SK-N-SH (cell line): ENCODE measurements at regions not wholly inside any gene's neighbourhood (a gene's known extent, or its start where the extent isn't known, plus 50 kb on each side); places are given as distances from the start of the nearest gene placed in this dataset.

ENCODE experiments used
- CTCF ChIA-PET: fragments of 300-600, 350-600 bp; formaldehyde crosslinking; extraction: SDS; loops from one replicate; lab custom pipeline; 2021; lab: Yijun Ruan, JAX
- POLR2A ChIA-PET: fragments of 350-600 bp; sonication (Branson Sonifier 250); formaldehyde crosslinking; extraction: SDS; loops from one replicate; lab custom pipeline; 2020; ENCODE audit warnings: antibody characterized with exemption, inconsistent platforms; lab: Yijun Ruan, JAX
- DNase-seq: peaks from one replicate; pipeline ENCODE4 v3.0.0; 2012
- H2AFZ ChIP-seq: fragments of 200-600 bp; sonication (generic); 2 replicates; pipeline ENCODE4 v1.8.1; 2016; ENCODE audit warnings: antibody characterized with exemption, mild to moderate bottlenecking, low read depth
- H3F3A ChIP-seq: fragments of 200-600 bp; sonication (generic); replicated peaks from 2 replicates; pipeline ENCODE3; 2016; ENCODE audit warnings: antibody characterized with exemption, mild to moderate bottlenecking; ENCODE audit not compliant: insufficient read depth
- H3K27ac ChIP-seq, 2 experiments: fragments of 200-500 bp in 1 of 2; fragments of 200-600 bp in 1 of 2; sonication (Bioruptor generic) in 1 of 2; sonication (generic), shearing (Covaris generic) in 1 of 2; 2 replicates each; pipeline versions ENCODE4 v1.5.1 to v1.6.1; 2014 to 2016; ENCODE audit warnings: low read depth in 2 of 2, inconsistent platforms in 1 of 2, low read length in 1 of 2, mild to moderate bottlenecking in 1 of 2, mixed read lengths in 1 of 2
- H3K27me3 ChIP-seq: fragments of 200-600 bp; sonication (generic), shearing (Covaris generic); 2 replicates; pipeline ENCODE4 v1.6.1; 2016; ENCODE audit warnings: mixed run types; ENCODE audit not compliant: insufficient read depth
- H3K36me3 ChIP-seq, 2 experiments: fragments of 200-500 bp in 1 of 2; fragments of 200-600 bp in 1 of 2; sonication (Bioruptor generic) in 1 of 2; sonication (generic) in 1 of 2; replicated peaks in 1 of 2; 2 replicates each; pipeline versions ENCODE3 to v1.5.1; 2014 to 2016; ENCODE audit warnings: low read length in 1 of 2, mild to moderate bottlenecking in 1 of 2; ENCODE audit not compliant: insufficient read depth in 2 of 2, control insufficient read depth in 1 of 2
- H3K4me1 ChIP-seq, 2 experiments: fragments of 200-500 bp in 1 of 2; fragments of 200-600 bp in 1 of 2; sonication (Bioruptor generic) in 1 of 2; sonication (generic), shearing (Covaris generic) in 1 of 2; 2 replicates each; pipeline versions ENCODE4 v1.5.1 to v1.6.1; 2014 to 2016; ENCODE audit warnings: low read depth in 1 of 2, low read length in 1 of 2, mixed run types in 1 of 2; ENCODE audit not compliant: insufficient read depth in 2 of 2, control insufficient read depth in 1 of 2
- H3K4me2 ChIP-seq: fragments of 200-600 bp; sonication (generic), shearing (Covaris generic); 2 replicates; pipeline ENCODE4 v1.6.1; 2017; ENCODE audit warnings: mixed run types
- H3K4me3 ChIP-seq, 2 experiments: fragments of 200-500 bp in 1 of 2; fragments of 200-600 bp in 1 of 2; sonication (Bioruptor generic) in 1 of 2; sonication (generic), shearing (Covaris generic) in 1 of 2; 2 replicates each; pipeline versions ENCODE4 v1.5.1 to v1.8.1; 2014 to 2016; ENCODE audit warnings: low read depth in 2 of 2, inconsistent platforms in 1 of 2, low read length in 1 of 2, mild to moderate bottlenecking in 1 of 2, mixed read lengths in 1 of 2, moderate library complexity in 1 of 2
- H3K79me2 ChIP-seq: fragments of 200-600 bp; sonication (generic); 2 replicates; pipeline ENCODE4 v1.8.1; 2017; ENCODE audit warnings: mild to moderate bottlenecking; ENCODE audit not compliant: insufficient read depth
- H3K9ac ChIP-seq: fragments of 200-600 bp; sonication (generic); 2 replicates; pipeline ENCODE4 v1.6.1; 2017; ENCODE audit warnings: mixed run types
- H3K9me2 ChIP-seq: fragments of 200-600 bp; sonication (generic); 2 replicates; pipeline ENCODE4 v1.6.1; 2017; ENCODE audit warnings: mixed run types
- H3K9me3 ChIP-seq: fragments of 200-600 bp; sonication (generic); 2 replicates; pipeline ENCODE4 v1.6.1; 2017; ENCODE audit warnings: mixed run types, mild to moderate bottlenecking, moderate library complexity
- H4K20me1 ChIP-seq: fragments of 200-600 bp; sonication (generic); 2 replicates; pipeline ENCODE4 v1.6.1; 2017; ENCODE audit warnings: mild to moderate bottlenecking, mixed run types; ENCODE audit not compliant: insufficient read depth
- CHD2 ChIP-seq: fragments of 150-350 bp; IDR thresholded peaks from 2 replicates; pipeline ENCODE4 v1.6.1; 2018; ENCODE audit warnings: low read length; ENCODE audit not compliant: partially characterized antibody
- ELF1 ChIP-seq: IDR thresholded peaks from 2 replicates; pipeline ENCODE4 v1.4.0; 2012
- EZH2phosphoT487 ChIP-seq: fragments of 200-600 bp; sonication (generic); IDR thresholded peaks from 2 replicates; pipeline ENCODE4 v1.6.1; 2017; ENCODE audit warnings: low read depth, mixed run types, mild to moderate bottlenecking, antibody characterized with exemption, moderate library complexity, borderline replicate concordance
- FOXJ3 ChIP-seq: sonication (generic); formaldehyde crosslinking; IDR thresholded peaks from 2 replicates; pipeline ENCODE4 v1.5.1; 2020; ENCODE audit warnings: mild to moderate bottlenecking, missing genetic modification reagents
- GABPA ChIP-seq: IDR thresholded peaks from 2 replicates; pipeline ENCODE4 v1.4.0; 2012; ENCODE audit warnings: low read depth, mild to moderate bottlenecking
- MEF2A ChIP-seq: IDR thresholded peaks from 2 replicates; pipeline ENCODE4 v1.4.0; 2012; ENCODE audit warnings: low read depth, borderline replicate concordance
- MXI1 ChIP-seq: IDR thresholded peaks from 2 replicates; pipeline ENCODE4 v1.6.1; 2012; ENCODE audit warnings: mild to moderate bottlenecking, low read depth, low read length, improper control_type of control experiment
- NFIC ChIP-seq: IDR thresholded peaks from 2 replicates; pipeline ENCODE4 v1.4.0; 2012; ENCODE audit warnings: borderline replicate concordance
- POLR2AphosphoS5 ChIP-seq: IDR thresholded peaks from 2 replicates; pipeline ENCODE4 v1.6.1; 2012; ENCODE audit warnings: low read depth, low read length
- RAD21 ChIP-seq: IDR thresholded peaks from 2 replicates; pipeline ENCODE4 v1.6.1; 2012; ENCODE audit warnings: mild to moderate bottlenecking, low read length
- RCOR1 ChIP-seq: fragments of 150-350 bp; IDR thresholded peaks from 2 replicates; pipeline ENCODE4 v1.6.1; 2017; ENCODE audit warnings: antibody characterized with exemption, low read length
- RFX5 ChIP-seq: IDR thresholded peaks from 2 replicates; pipeline ENCODE4 v1.6.1; 2012; ENCODE audit warnings: mild to moderate bottlenecking, improper control_type of control experiment, low read length
- SIN3A ChIP-seq: IDR thresholded peaks from 2 replicates; pipeline ENCODE4 v1.6.1; 2012; ENCODE audit warnings: low read depth, mild to moderate bottlenecking, low read length, moderate library complexity, borderline replicate concordance
- SMC3 ChIP-seq: IDR thresholded peaks from 2 replicates; pipeline ENCODE4 v1.6.1; 2012; ENCODE audit warnings: low read depth, low read length, improper control_type of control experiment
- TAF1 ChIP-seq: IDR thresholded peaks from 2 replicates; pipeline ENCODE4 v1.6.1; 2012; ENCODE audit warnings: low read depth, mild to moderate bottlenecking, low read length, moderate library complexity, borderline replicate concordance
- TCF12 ChIP-seq: IDR thresholded peaks from 2 replicates; pipeline ENCODE4 v1.4.0; 2012
- TEAD4 ChIP-seq: IDR thresholded peaks from 2 replicates; pipeline ENCODE4 v1.4.0; 2012; ENCODE audit warnings: mild to moderate bottlenecking, borderline replicate concordance; ENCODE audit not compliant: insufficient read depth
- WGBS: methylation state at CpG from one replicate; pipeline ENCODE4 v1.1.6; 2017; ENCODE audit warnings: low lambda C conversion rate; 5-methylcytosine and 5-hydroxymethylcytosine counted together
- TF ChIP-seq, protein P1 (sequence below): IDR thresholded peaks from 2 replicates; pipeline ENCODE4 v1.6.1; 2012; ENCODE audit warnings: mild to moderate bottlenecking, low read depth, low read length, moderate library complexity
- TF ChIP-seq, protein P2 (sequence below): fragments of 150-350 bp; IDR thresholded peaks from 2 replicates; pipeline ENCODE4 v1.6.1; 2017; ENCODE audit warnings: antibody characterized with exemption, low read length, low read depth, borderline replicate concordance
- TF ChIP-seq, protein P3 (sequence below): IDR thresholded peaks from 2 replicates; pipeline ENCODE4 v1.4.0; 2012; ENCODE audit warnings: low read depth
- TF ChIP-seq, protein P4 (sequence below): IDR thresholded peaks from 2 replicates; pipeline ENCODE4 v1.4.0; 2012; ENCODE audit warnings: low read depth, borderline replicate concordance
- TF ChIP-seq, protein P5 (sequence below): IDR thresholded peaks from 2 replicates; pipeline ENCODE4 v1.4.0; 2012; ENCODE audit warnings: low read depth, borderline replicate concordance

DNA sequence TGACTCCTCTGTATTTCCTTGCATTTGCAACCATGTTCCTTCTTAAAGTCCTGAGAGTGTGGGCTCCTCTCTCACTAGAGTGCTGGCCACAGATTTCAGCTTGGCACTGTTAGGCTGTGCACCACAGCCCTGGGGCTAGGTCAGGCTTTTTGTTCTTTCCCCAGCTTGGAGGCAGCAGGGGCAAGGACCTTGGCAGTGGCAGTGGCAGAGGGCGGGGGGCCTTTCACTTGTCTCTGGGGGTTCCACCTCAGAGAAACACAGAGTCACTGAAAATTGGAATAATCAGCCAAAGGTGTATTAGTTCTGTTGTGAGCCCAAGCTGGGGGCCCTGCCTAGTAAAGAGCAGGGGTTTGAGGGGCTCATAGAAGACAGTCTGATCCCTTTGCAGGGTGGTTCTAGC, 142.8 kb upstream of the CT83 start:
- CTCF ChIA-PET: no interaction called here
- Histone ChIP-seq H3K9ac (no peak overlapping the region), H3K9me3 (no peaks in the 10 kb centered on the region; the same call in 1 of the 2 replicates), H3K27ac (no peak overlapping the region), H3K4me1 (no peaks in the 10 kb centered on the region), H3F3A (no peaks in the 10 kb centered on the region), H3K4me2 (no peak overlapping the region), H3K9me2 (no peaks in the 10 kb centered on the region), H4K20me1 (no peaks in the 10 kb centered on the region), H2AFZ (no peak overlapping the region), H3K36me3 (no peaks in the 10 kb centered on the region), H3K79me2 (no peaks in the 10 kb centered on the region), H3K4me3 (no peak overlapping the region), H3K27me3 (no peaks in the 10 kb centered on the region)
- 25% methylated on average over 1 of the region's 1 CpG for WGBS
- POLR2A ChIA-PET: no interaction called here
- TF ChIP-seq TEAD4: no peak
- TF ChIP-seq, protein P1, sequence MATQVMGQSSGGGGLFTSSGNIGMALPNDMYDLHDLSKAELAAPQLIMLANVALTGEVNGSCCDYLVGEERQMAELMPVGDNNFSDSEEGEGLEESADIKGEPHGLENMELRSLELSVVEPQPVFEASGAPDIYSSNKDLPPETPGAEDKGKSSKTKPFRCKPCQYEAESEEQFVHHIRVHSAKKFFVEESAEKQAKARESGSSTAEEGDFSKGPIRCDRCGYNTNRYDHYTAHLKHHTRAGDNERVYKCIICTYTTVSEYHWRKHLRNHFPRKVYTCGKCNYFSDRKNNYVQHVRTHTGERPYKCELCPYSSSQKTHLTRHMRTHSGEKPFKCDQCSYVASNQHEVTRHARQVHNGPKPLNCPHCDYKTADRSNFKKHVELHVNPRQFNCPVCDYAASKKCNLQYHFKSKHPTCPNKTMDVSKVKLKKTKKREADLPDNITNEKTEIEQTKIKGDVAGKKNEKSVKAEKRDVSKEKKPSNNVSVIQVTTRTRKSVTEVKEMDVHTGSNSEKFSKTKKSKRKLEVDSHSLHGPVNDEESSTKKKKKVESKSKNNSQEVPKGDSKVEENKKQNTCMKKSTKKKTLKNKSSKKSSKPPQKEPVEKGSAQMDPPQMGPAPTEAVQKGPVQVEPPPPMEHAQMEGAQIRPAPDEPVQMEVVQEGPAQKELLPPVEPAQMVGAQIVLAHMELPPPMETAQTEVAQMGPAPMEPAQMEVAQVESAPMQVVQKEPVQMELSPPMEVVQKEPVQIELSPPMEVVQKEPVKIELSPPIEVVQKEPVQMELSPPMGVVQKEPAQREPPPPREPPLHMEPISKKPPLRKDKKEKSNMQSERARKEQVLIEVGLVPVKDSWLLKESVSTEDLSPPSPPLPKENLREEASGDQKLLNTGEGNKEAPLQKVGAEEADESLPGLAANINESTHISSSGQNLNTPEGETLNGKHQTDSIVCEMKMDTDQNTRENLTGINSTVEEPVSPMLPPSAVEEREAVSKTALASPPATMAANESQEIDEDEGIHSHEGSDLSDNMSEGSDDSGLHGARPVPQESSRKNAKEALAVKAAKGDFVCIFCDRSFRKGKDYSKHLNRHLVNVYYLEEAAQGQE: no peak
- TF ChIP-seq MEF2A: no peak
- TF ChIP-seq NFIC: no peak
- TF ChIP-seq, protein P2, sequence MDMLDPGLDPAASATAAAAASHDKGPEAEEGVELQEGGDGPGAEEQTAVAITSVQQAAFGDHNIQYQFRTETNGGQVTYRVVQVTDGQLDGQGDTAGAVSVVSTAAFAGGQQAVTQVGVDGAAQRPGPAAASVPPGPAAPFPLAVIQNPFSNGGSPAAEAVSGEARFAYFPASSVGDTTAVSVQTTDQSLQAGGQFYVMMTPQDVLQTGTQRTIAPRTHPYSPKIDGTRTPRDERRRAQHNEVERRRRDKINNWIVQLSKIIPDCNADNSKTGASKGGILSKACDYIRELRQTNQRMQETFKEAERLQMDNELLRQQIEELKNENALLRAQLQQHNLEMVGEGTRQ: no peak
- TF ChIP-seq, protein P3, sequence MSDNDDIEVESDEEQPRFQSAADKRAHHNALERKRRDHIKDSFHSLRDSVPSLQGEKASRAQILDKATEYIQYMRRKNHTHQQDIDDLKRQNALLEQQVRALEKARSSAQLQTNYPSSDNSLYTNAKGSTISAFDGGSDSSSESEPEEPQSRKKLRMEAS: no peak
- no peak for TF ChIP-seq POLR2AphosphoS5
- no peak for TF ChIP-seq MXI1
- no peak for TF ChIP-seq CHD2
- no peak for TF ChIP-seq RAD21
- TF ChIP-seq SMC3: no peak
- TF ChIP-seq ELF1: no peak
- TF ChIP-seq SIN3A: no peak
- DNase-seq: no peak

DNA sequence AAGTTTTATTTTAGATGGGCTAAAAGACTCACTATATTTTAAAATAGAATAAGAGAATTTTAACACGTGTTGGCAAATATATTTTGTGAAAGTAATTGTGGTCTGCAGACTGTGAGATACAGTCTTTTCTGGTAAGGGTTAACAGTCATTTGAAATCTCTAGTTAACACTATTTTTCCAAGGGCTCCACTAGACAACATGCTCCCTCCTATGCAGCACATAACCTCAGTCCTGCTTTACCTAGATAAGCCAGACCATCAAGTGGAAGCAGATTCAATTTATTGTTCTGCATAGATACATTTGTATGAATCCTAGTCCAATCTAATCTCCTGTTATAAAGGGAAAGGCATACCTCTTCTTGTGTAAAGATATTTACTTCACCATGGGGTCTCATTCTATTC, 133.2 kb upstream of the CT83 start:
- Histone ChIP-seq H2AFZ (no peak overlapping the region), H3K4me2 (no peak overlapping the region), H3K9me3 (no peaks in the 10 kb centered on the region), H3K27me3 (no peaks in the 10 kb centered on the region), H3K79me2 (no peaks in the 10 kb centered on the region), H3K9me2 (no peaks in the 10 kb centered on the region), H4K20me1 (0 out of 2 replicates have a peak, but pooled peaks cover 3% of the 10 kb centered on the region), H3K27ac (no peak overlapping the region), H3K9ac (no peak overlapping the region), H3K36me3 (no peaks in the 10 kb centered on the region), H3F3A (no peaks in the 10 kb centered on the region), H3K4me1 (no peaks in the 10 kb centered on the region), H3K4me3 (no peak overlapping the region)
- WGBS: 9% methylated on average over 1 of the region's 1 CpG
- TF ChIP-seq RCOR1 (no peak), CHD2 (no peak), ELF1 (no peak), POLR2AphosphoS5 (no peak), FOXJ3 (CRISPR knock-in tag) (no peak), RFX5 (no peak), TCF12 (no peak), GABPA (no peak), TAF1 (no peak), EZH2phosphoT487 (no peak), SMC3 (no peak)
- TF ChIP-seq, protein P4, sequence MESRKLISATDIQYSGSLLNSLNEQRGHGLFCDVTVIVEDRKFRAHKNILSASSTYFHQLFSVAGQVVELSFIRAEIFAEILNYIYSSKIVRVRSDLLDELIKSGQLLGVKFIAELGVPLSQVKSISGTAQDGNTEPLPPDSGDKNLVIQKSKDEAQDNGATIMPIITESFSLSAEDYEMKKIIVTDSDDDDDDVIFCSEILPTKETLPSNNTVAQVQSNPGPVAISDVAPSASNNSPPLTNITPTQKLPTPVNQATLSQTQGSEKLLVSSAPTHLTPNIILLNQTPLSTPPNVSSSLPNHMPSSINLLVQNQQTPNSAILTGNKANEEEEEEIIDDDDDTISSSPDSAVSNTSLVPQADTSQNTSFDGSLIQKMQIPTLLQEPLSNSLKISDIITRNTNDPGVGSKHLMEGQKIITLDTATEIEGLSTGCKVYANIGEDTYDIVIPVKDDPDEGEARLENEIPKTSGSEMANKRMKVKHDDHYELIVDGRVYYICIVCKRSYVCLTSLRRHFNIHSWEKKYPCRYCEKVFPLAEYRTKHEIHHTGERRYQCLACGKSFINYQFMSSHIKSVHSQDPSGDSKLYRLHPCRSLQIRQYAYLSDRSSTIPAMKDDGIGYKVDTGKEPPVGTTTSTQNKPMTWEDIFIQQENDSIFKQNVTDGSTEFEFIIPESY: no peak
- TF ChIP-seq, protein P5, sequence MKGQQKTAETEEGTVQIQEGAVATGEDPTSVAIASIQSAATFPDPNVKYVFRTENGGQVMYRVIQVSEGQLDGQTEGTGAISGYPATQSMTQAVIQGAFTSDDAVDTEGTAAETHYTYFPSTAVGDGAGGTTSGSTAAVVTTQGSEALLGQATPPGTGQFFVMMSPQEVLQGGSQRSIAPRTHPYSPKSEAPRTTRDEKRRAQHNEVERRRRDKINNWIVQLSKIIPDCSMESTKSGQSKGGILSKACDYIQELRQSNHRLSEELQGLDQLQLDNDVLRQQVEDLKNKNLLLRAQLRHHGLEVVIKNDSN: no peak
- ChIA-PET CTCF (no interaction called here), POLR2A (no interaction called here)
- no peak for DNase-seq
